PFSK-1 (cell line): ENCODE measurements at regions not wholly inside any gene's neighbourhood (a gene's known extent, or its start where the extent isn't known, plus 50 kb on each side); places are given as distances from the start of the nearest gene placed in this dataset.

Source experiments
- FOXP2 ChIP-seq: optimal IDR thresholded peaks from 2 replicates; pipeline ENCODE3; 2011; ENCODE audit warnings: borderline replicate concordance, control low read depth, inconsistent platforms; ENCODE audit not compliant: insufficient read depth; ENCODE audit errors: extremely low read length, extremely low read depth
- TAF1 ChIP-seq: IDR thresholded peaks from 2 replicates; pipeline ENCODE4 v1.6.1; 2012; ENCODE audit warnings: low read length, control low read depth, borderline replicate concordance; ENCODE audit not compliant: insufficient read depth

- TF ChIP-seq FOXP2 (no peak), TAF1 (no peak)
These were observed 472.0 kb upstream of the TBX3 start for GRCh38 chr12:115155665-115156645.
